ENCODE measurements at regions not wholly inside any gene's neighbourhood (a gene's known extent, or its start where the extent isn't known, plus 50 kb on each side); places are given as distances from the start of the nearest gene placed in this dataset.
A peak's percentile ranks its signal among the peaks of the same experiment; 100 is the strongest.

- in situ Hi-C loops (cut with HindIII; ENCODE audit: low sequenced_read_pairs), result no loop called here
- DNase-seq (ENCODE audit: low spot score), result no peak
Measured at GRCh38 chr22:22387386-22387736, 121.2 kb downstream of the ZNF280B start.

GRCh38 chr22:22388090-22388489 is 120.5 kb downstream of the ZNF280B start:
- no peak for DNase-seq (ENCODE audit: low spot score)
- in situ Hi-C loops (cut with HindIII; ENCODE audit: low sequenced_read_pairs), result no loop called here

DNA sequence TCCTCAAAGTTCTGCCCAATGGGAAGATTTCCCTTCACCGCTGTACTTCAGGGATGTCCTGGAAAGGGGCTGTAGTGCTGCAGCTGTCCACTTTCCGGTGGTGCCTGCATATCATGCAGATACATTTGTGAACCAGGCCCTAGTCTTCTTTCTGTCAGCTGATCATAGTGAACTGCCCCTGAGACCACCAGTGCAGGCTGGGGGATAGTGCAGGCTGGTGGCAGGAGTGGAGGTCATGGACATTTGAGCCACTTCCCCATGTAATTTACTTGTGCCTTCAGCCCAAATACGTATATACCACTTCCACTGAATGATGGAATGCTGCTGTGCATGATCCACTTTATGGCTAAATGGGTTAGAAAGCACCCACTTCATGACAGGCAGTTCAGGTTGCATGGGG is 120.0 kb downstream of the ZNF280B start:
- in situ Hi-C loops (cut with HindIII; ENCODE audit: low sequenced_read_pairs), result no loop called here
- no peak for DNase-seq (ENCODE audit: low spot score)

- in situ Hi-C loops (cut with HindIII; ENCODE audit: low sequenced_read_pairs), result no loop called here
- no peak for DNase-seq (ENCODE audit: low spot score)
Measured at GRCh38 chr22:22389467-22389866, 119.1 kb downstream of the ZNF280B start.

DNA sequence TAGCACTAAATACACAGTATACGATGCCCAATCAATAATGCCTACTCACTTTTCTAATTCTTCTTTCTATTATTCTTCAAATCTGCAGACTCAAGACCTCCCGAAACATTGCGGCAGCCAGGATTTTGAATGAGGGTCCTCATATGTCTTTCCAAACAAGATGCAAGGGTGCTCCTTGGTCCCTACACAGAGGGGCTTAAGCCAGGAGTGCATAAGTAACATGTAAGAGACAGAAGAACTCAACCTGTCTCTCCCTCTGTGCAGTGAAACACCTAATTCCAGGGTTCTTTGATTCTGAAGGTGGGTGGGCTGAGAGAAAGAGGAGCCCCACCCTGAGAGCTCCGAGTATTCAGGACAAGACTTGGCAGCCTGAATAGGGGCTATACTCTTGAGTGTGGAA is 117.6 kb downstream of the ZNF280B start:
- in situ Hi-C loops (cut with HindIII; ENCODE audit: low sequenced_read_pairs), result no loop called here
- no peak for DNase-seq (ENCODE audit: low spot score)

GRCh38 chr22:22391543-22391942 is 117.0 kb downstream of the ZNF280B start:
- DNase-seq (ENCODE audit: low spot score), result no peak
- in situ Hi-C loops (cut with HindIII; ENCODE audit: low sequenced_read_pairs), result no loop called here

GRCh38 chr22:22392131-22392530 is 116.4 kb downstream of the ZNF280B start:
- in situ Hi-C loops (cut with HindIII; ENCODE audit: low sequenced_read_pairs), result no loop called here
- DNase-seq (ENCODE audit: low spot score), result no peak

- in situ Hi-C loops (cut with HindIII; ENCODE audit: low sequenced_read_pairs), result no loop called here
- no peak for DNase-seq (ENCODE audit: low spot score)
Measured at GRCh38 chr22:22394591-22394990, 114.0 kb downstream of the ZNF280B start.

- DNase-seq (ENCODE audit: low spot score), result no peak
- in situ Hi-C loops (cut with HindIII; ENCODE audit: low sequenced_read_pairs), result no loop called here
Measured at GRCh38 chr22:22395245-22395644, 113.3 kb downstream of the ZNF280B start.

DNA sequence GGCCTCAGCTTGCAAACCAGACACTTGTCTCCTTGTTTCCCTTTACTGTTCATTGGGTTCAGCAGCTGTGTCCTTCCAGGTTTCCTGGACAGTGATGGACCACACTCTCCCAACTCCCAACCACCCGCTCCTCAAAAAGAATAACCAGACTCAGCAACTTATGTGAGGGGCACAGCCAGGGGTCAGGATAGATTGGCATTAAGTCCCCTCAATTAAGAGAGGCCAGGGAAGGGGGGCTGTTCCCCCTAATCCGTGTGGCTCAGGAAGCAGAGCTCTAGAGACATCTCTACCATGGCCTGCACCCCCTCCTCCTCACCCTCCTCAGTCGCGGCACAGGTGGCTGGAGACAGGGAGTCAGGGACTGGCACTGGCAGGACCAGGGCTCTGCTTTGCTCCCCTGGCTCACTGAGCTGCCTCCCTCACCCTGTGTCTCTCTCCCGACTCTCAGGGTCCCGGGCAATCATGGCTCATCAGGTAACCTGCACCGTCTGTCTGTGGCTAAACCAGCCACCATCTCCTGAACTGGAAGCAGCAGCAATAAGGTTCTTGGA is 111.7 kb downstream of the ZNF280B start:
- in situ Hi-C loops (cut with HindIII; ENCODE audit: low sequenced_read_pairs), result no loop called here
- no peak for DNase-seq (ENCODE audit: low spot score)

GRCh38 chr22:22397292-22397870 is 111.2 kb downstream of the ZNF280B start:
- in situ Hi-C loops (cut with HindIII; ENCODE audit: low sequenced_read_pairs), result no loop called here
- DNase-seq (ENCODE audit: low spot score), result peak; percentile 8

- in situ Hi-C loops (cut with HindIII; ENCODE audit: low sequenced_read_pairs), result no loop called here
- DNase-seq (ENCODE audit: low spot score), result no peak
Measured at GRCh38 chr22:22397875-22398524, 110.5 kb downstream of the ZNF280B start.

- in situ Hi-C loops (cut with HindIII; ENCODE audit: low sequenced_read_pairs), result no loop called here
- no peak for DNase-seq (ENCODE audit: low spot score)
Measured at GRCh38 chr22:22398530-22399327, 109.8 kb downstream of the ZNF280B start.

GRCh38 chr22:22400099-22400498 is 108.4 kb downstream of the ZNF280B start:
- in situ Hi-C loops (cut with HindIII; ENCODE audit: low sequenced_read_pairs), result no loop called here

GRCh38 chr22:22400964-22401363 is 107.6 kb downstream of the ZNF280B start:
- in situ Hi-C loops (cut with HindIII; ENCODE audit: low sequenced_read_pairs), result no loop called here
- DNase-seq (ENCODE audit: low spot score), result no peak

More at GRCh38 chr22:22400099-22400498, 108.4 kb downstream of the ZNF280B start:
- no peak for DNase-seq (ENCODE audit: low spot score)

- in situ Hi-C loops (cut with HindIII; ENCODE audit: low sequenced_read_pairs), result no loop called here
- no peak for DNase-seq (ENCODE audit: low spot score)
Measured at GRCh38 chr22:22401381-22401780, 107.2 kb downstream of the ZNF280B start.

- in situ Hi-C loops (cut with HindIII; ENCODE audit: low sequenced_read_pairs), result no loop called here
- DNase-seq (ENCODE audit: low spot score), result no peak
Measured at GRCh38 chr22:22403306-22403705, 105.2 kb downstream of the ZNF280B start.

DNA sequence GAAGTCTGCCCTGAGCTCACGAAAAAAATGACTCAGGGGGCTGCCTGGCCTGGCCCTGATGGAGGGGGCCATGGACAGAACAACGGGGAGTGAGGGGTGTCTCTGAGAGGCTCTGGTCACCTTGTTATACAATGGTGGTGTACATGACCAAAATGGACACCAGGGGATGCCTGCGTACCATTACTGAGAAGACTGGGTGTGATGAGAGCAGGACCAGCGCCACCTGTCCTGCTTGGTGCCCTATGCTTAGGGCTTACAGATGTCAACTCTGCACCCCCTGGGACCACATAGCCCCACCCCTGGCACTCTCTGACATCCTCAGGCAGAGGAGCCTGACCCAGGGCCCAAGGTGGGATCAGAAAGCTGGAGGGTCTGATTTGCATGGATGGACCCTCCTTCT is 104.8 kb downstream of the ZNF280B start:
- in situ Hi-C loops (cut with HindIII; ENCODE audit: low sequenced_read_pairs), result no loop called here
- no peak for DNase-seq (ENCODE audit: low spot score)

- in situ Hi-C loops (cut with HindIII; ENCODE audit: low sequenced_read_pairs), result no loop called here
- DNase-seq (ENCODE audit: low spot score), result no peak
Measured at GRCh38 chr22:22404598-22405284, 103.8 kb downstream of the ZNF280B start.

Data from G401 (cell line).